Testis (tissue), 2 donors: ENCODE measurements at regions not wholly inside any gene's neighbourhood (a gene's known extent, or its start where the extent isn't known, plus 50 kb on each side); places are given as distances from the start of the nearest gene placed in this dataset.

Experiments used
- DNase-seq: peaks from one replicate; pipeline ENCODE4 v3.0.0-alpha.2; 2019
- H3K27ac ChIP-seq, 2 donors: fragments of 200-600 bp; sonication (generic); one replicate each; pipeline ENCODE4 v1.5.1; 2019
- H3K27me3 ChIP-seq: fragments of 200-600 bp; sonication (generic); one replicate; pipeline ENCODE4 v1.5.1; 2019
- H3K36me3 ChIP-seq: fragments of 200-600 bp; sonication (generic); one replicate; pipeline ENCODE4 v1.5.1; 2017; ENCODE audit warnings: low read depth; ENCODE audit errors: missing control alignments
- H3K4me1 ChIP-seq: fragments of 200-600 bp; sonication (generic); one replicate; pipeline ENCODE4 v1.5.1; 2019
- H3K4me3 ChIP-seq, 2 donors: fragments of 200-600 bp; sonication (generic); one replicate each; pipeline ENCODE4 v1.5.1; 2017 to 2019
- H3K9me3 ChIP-seq: fragments of 200-600 bp; sonication (generic); one replicate; pipeline ENCODE4 v1.5.1; 2017
- CTCF ChIP-seq, 3 experiments: fragments of 450-650 bp in 2 of 3; fragments of 200-600 bp in 1 of 3; sonication (generic) in 1 of 3; IDR thresholded peaks; one replicate each; pipeline ENCODE4 v1.5.1; 2016 to 2019; ENCODE audit warnings: antibody characterized with exemption in 3 of 3, mild to moderate bottlenecking in 2 of 3, moderate library complexity in 1 of 3
- POLR2A ChIP-seq: fragments of 450-650 bp; IDR thresholded peaks from one replicate; pipeline ENCODE4 v1.6.1; 2017; ENCODE audit warnings: antibody characterized with exemption, mild to moderate bottlenecking, moderate library complexity
- WGBS, 2 donors: methylation state at CpG; one replicate each; pipeline ENCODE4 v1.1.5; 2018; 5-methylcytosine and 5-hydroxymethylcytosine counted together
- intact Hi-C: fragments of 100-400 bp; cut with DNase I; formaldehyde crosslinking; loops from one replicate; pipeline ENCODE4 v1.15.1; 2023; ENCODE audit warnings: low total_unique reads

GRCh38 chr7:32164341-32164996 is 94.3 kb upstream of the PDE1C start:
- no peaks in the 10 kb centered on the region for H3K27me3 ChIP-seq
- H3K9me3 ChIP-seq: no peaks in the 10 kb centered on the region
- H3K4me1 ChIP-seq: no peaks in the 10 kb centered on the region
- WGBS, 2 donors: 63 to 78% methylated on average over 1 of the region's 1 CpG
- no peaks in the 10 kb centered on the region for H3K36me3 ChIP-seq
- peak in 1 of 3 experiments; percentile 35 for TF ChIP-seq CTCF (IDR thresholded peaks at IDR 0.05)
- TF ChIP-seq POLR2A: no peak
- H3K27ac ChIP-seq: no peak overlapping the region
- DNase-seq: peak; percentile 27
- H3K4me3 ChIP-seq: no peak overlapping the region
- intact Hi-C loops: no loop called here

- H3K27ac ChIP-seq: no peak overlapping the region
- intact Hi-C loops: no loop called here
These were observed 93.7 kb upstream of the PDE1C start for GRCh38 chr7:32163896-32164295.

GRCh38 chr7:32163141-32163806 is 93.1 kb upstream of the PDE1C start:
- TF ChIP-seq CTCF (IDR thresholded peaks at IDR 0.05): no peak
- WGBS, 2 donors: 60 to 80% methylated on average over 7 of the region's 7 CpGs
- no peak for DNase-seq
- no peak overlapping the region for H3K27ac ChIP-seq
- no peaks in the 10 kb centered on the region for H3K27me3 ChIP-seq
- no peaks in the 10 kb centered on the region for H3K36me3 ChIP-seq
- intact Hi-C loops: no loop called here
- no peaks in the 10 kb centered on the region for H3K9me3 ChIP-seq
- no peaks in the 10 kb centered on the region for H3K4me1 ChIP-seq
- no peak overlapping the region for H3K4me3 ChIP-seq

More at GRCh38 chr7:32163896-32164295, 93.7 kb upstream of the PDE1C start:
- Histone ChIP-seq H3K4me3 (no peak overlapping the region), H3K36me3 (no peaks in the 10 kb centered on the region), H3K9me3 (no peaks in the 10 kb centered on the region), H3K4me1 (no peaks in the 10 kb centered on the region), H3K27me3 (no peaks in the 10 kb centered on the region)
- DNase-seq: no peak
- no peak for TF ChIP-seq POLR2A
- no peak for TF ChIP-seq CTCF (IDR thresholded peaks at IDR 0.05)

GRCh38 chr7:32161708-32162107 is 91.5 kb upstream of the PDE1C start:
- Histone ChIP-seq H3K27ac (no peak overlapping the region), H3K9me3 (no peaks in the 10 kb centered on the region), H3K4me1 (no peaks in the 10 kb centered on the region), H3K36me3 (no peaks in the 10 kb centered on the region), H3K27me3 (no peaks in the 10 kb centered on the region), H3K4me3 (no peak overlapping the region)
- no peak for TF ChIP-seq POLR2A
- no peak for TF ChIP-seq CTCF (IDR thresholded peaks at IDR 0.05)
- intact Hi-C loops: no loop called here
- no peak for DNase-seq
- WGBS, 2 donors: 47 to 52% methylated on average over 2 of the region's 2 CpGs
